ENCODE measurements at regions not wholly inside any gene's neighbourhood (a gene's known extent, or its start where the extent isn't known, plus 50 kb on each side); places are given as distances from the start of the nearest gene placed in this dataset.

DNA sequence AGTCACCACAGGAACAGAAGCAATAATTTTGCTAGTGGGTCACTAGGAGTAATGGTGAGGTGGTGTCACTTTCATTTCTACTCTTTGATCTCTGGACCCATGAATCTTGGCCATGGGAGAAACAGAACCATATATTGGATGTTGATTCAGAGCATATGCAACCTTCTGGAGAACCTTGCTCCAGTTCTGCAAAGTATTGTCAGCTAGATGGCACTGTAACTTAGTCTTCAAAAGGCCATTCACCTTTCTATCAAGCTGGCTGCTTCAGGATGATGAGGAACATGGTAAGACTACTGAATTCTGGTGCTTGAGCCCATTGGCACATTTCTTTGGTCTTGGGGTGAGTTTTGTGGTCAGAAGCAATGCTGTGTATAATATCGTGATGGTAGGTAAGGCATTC is 129.1 kb upstream of the FBN2 start:
- DNase-seq (ENCODE audit: low spot score): no peak

GRCh38 chr5:128667751-128668150 is 129.7 kb upstream of the FBN2 start:
- no peak for DNase-seq (ENCODE audit: low spot score)

GRCh38 chr5:128668921-128669320 is 130.9 kb upstream of the FBN2 start:
- no peak for DNase-seq (ENCODE audit: low spot score)

- DNase-seq (ENCODE audit: low spot score): no peak
Measured at GRCh38 chr5:128669803-128670202, 131.8 kb upstream of the FBN2 start.

- DNase-seq (ENCODE audit: low spot score): no peak
Measured at GRCh38 chr5:128671943-128672342, 133.9 kb upstream of the FBN2 start.

- no peak for DNase-seq (ENCODE audit: low spot score)
Measured at GRCh38 chr5:128673000-128673399, 135.0 kb upstream of the FBN2 start.

DNA sequence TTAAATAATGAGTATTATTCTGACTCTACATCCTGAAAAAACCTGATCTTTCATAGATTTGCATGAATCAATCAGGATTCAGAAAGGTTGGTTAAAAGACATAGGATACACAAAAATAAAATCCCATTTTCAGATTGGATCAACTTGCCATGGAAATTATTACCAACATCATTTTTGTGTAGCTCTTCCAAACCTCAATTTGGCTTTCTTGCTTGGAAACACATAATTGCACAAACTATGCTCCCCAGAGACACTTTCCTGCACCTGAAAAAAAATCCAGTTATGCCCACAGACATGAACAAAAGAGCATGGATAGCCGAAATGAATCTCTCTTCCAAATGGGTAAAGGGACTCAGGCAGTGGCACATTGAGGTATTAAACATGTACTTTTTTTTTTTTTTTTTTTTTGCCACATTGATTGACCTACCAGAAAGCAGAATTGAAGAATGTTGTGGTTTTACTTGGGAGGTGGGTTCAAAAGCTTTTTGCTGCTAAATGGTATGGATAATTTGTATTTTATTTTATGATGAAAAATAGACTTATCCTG is 135.4 kb upstream of the FBN2 start:
- DNase-seq (ENCODE audit: low spot score): no peak

GRCh38 chr5:128673970-128674369 is 135.9 kb upstream of the FBN2 start:
- DNase-seq (ENCODE audit: low spot score): peak; percentile 29

DNA sequence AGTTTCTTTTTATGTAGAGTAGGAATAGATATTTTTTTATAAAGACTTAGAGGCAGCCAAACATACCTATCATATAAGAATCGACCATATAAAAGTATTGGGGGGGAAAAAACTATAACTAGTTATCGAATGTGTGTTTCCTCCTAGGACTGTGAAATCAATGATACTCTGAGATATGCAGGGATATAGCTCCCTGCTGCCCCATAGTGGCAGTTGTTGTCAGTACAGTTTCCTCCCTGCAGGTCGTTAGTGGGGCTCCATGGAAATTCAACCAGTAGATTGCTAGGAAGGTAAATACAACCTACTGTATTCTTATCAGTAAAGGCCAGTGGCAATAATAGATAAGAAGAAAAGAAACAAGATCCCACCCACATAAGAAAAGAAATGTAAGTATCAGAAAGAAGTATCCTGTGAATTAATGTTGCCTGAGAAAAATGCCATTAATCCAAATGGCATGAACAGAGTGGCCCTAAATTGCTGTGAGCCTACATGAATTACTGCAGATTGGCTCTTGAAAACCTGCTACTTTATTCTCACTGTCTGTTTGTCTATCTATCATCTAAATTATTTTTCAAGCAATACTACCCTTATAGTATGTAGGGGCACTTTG is 136.9 kb upstream of the FBN2 start:
- peak; percentile 49 for DNase-seq (ENCODE audit: low spot score)

- DNase-seq (ENCODE audit: low spot score): no peak
Measured at GRCh38 chr5:128681096-128681495, 143.1 kb upstream of the FBN2 start.

- peak; percentile 29 for DNase-seq (ENCODE audit: low spot score)
Measured at GRCh38 chr5:128681764-128682592, 143.9 kb upstream of the FBN2 start.

- no peak for DNase-seq (ENCODE audit: low spot score)
Measured at GRCh38 chr5:128682669-128683068, 144.6 kb upstream of the FBN2 start.

DNA sequence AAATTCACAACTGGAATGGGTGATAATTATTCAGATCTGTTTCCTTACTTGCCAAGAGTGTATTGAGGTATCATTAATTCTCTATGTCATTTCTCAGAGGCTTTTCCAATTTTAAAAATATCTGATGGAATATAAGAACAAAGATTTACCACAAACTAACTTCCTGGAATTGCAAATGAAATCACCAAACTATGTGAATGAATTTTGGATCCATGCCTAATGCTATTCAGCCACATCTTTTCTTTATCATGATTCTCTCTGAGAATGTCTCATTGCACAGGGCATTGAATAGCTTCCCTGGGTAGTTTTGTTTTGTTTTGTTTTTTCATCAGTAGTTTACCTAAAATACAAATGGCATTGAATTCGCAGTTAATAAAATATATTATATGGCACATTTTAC is 146.9 kb upstream of the FBN2 start:
- no peak for DNase-seq (ENCODE audit: low spot score)

GRCh38 chr5:128687930-128688329 is 149.9 kb upstream of the FBN2 start:
- DNase-seq (ENCODE audit: low spot score): no peak

DNA sequence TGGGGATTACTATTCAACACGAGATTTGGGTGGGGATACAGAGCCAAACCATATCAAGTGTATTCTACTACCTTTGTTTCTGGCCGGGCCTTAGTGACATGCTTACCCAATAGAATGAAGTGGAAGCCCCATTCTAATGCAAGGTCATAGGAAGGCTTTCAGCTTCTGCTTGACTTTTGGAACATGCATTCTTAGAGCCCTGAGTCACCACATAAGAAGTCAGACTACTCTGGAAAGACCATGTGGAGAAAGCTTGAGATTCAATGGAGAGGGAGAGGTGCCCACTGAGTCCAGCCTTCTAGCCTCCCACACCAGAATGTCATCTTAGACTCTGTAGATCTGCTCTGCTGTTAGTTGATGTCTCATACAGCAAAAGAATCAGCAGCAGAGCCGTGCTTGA is 155.7 kb upstream of the FBN2 start:
- no peak for DNase-seq (ENCODE audit: low spot score)

DNA sequence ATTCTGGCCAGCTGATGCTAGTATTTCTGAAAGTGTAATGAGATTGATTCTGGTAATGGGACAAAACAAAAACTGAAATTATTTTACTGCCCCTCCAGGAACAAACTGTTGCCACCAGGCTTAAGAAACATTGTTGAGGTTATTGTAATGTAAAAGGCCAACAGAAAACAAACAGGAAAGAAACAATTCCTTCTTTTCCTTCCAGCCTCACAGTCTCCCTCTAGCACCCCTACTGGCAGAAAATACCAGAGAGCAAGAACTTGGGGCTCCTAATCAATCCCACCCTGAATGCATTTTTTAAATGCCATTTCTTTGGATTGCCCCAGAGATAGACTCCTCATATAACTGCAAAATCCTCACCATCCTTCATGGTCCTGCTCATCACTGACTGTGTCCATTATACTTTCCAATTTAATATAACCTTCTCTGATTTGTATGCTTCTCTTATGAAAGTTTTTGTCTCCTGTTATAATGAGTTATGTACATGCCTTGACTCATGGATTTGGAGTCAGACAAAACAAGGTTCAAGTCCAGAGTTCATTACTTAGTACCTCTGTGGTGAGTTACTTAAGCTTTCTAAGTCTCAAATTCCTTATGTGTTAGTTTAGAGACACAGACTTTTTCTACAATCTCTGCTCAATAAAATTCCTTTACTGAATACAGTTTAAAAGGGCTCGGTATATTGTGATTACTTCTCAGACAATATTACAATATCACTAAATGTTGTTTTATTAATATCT is 157.9 kb upstream of the FBN2 start:
- DNase-seq (ENCODE audit: low spot score): peak; percentile 55

- no peak for DNase-seq (ENCODE audit: low spot score)
Measured at GRCh38 chr5:128701301-128701700, 163.3 kb upstream of the FBN2 start.

GRCh38 chr5:128703322-128703721 is 165.3 kb upstream of the FBN2 start:
- DNase-seq (ENCODE audit: low spot score): no peak

DNA sequence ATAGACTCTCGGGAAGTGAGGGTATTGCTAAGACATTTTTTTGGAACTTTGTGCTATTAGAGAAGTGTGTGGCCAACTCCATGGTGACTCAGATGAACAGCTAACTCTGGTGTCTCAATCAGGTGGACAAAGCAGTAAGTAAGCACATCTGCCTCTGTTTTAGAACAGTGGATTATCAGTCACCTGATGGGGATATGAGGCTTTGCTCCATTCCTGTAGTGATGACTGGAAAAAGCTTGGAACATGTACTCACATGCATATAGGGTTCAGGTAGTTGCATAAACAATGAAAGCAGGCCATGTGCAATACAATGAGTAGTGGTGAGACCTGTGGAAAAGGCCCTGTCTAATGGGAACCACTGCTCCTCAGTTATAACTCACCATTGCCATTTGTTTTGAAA is 168.2 kb upstream of the FBN2 start:
- no peak for DNase-seq (ENCODE audit: low spot score)

DNA sequence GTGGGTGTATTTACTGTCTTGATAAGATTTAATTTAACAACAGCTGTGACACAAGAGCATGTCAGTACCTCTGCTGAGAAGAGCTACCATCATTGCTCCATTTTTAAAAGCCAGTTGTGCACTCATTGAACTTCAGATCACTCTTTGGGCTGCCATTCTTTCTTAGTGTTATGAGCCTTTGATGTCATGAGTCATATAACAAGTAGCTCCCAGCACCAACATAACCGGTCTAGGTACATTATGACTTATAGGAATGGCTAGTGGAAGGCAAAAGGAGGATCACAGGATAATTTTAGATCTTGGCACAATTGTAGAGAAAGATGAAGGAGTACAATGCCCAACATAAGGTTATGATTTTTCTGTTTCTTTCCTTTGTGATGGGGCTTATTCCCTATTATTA is 170.8 kb upstream of the FBN2 start:
- DNase-seq (ENCODE audit: low spot score): no peak

DNA sequence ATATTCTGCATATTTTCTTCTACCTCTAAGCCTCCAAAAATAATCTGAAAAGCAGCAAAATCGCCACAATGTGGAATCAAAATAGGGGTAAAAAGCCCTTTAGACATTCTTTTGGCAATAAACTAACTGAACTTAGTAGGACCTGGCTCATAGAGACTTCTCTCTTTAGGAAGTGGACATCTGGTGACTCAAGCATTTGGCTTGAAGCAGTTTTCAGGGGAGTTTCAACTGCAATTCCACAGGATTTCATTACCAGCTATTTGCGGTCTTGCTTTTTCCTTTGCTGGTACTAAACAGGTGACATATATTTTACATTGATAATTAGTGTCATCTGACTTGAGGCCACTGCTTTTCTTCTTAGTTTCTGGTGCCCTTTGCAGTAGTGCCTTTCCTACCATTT is 173.2 kb upstream of the FBN2 start:
- DNase-seq (ENCODE audit: low spot score): no peak

- DNase-seq (ENCODE audit: low spot score): no peak
Measured at GRCh38 chr5:128714551-128714950, 176.5 kb upstream of the FBN2 start.

- no peak for DNase-seq (ENCODE audit: low spot score)
Measured at GRCh38 chr5:128722551-128722950, 184.5 kb upstream of the FBN2 start.

Measured in iPS-NIHi11 (cell line).